ENCODE measurements at regions not wholly inside any gene's neighbourhood (a gene's known extent, or its start where the extent isn't known, plus 50 kb on each side); places are given as distances from the start of the nearest gene placed in this dataset.

- no peak for DNase-seq
Observed at GRCh38 chr2:234763002-234763873, 188.6 kb upstream of the SH3BP4 start.

- DNase-seq = no peak
Observed at GRCh38 chr2:234761910-234762309, 189.9 kb upstream of the SH3BP4 start.

- DNase-seq = no peak
Observed at GRCh38 chr2:234754126-234754525, 197.7 kb upstream of the SH3BP4 start.

GRCh38 chr2:234753701-234754100 is 198.1 kb upstream of the SH3BP4 start:
- DNase-seq = no peak

- no peak for DNase-seq
Observed at GRCh38 chr2:234752966-234753365, 198.9 kb upstream of the SH3BP4 start.

- DNase-seq = no peak
Observed at GRCh38 chr2:234751275-234751973, 200.4 kb upstream of the SH3BP4 start.

- no peak for DNase-seq
Observed at GRCh38 chr2:234747833-234748559, 203.8 kb upstream of the SH3BP4 start.

GRCh38 chr2:234747032-234747431 is 204.8 kb upstream of the SH3BP4 start:
- DNase-seq = no peak

GRCh38 chr2:234745347-234745746 is 206.5 kb upstream of the SH3BP4 start:
- DNase-seq = no peak

- no peak for DNase-seq
Observed at GRCh38 chr2:234741976-234742375, 209.8 kb upstream of the SH3BP4 start.

GRCh38 chr2:234739061-234739460 is 212.8 kb upstream of the SH3BP4 start:
- no peak for DNase-seq

- no peak for DNase-seq
Observed at GRCh38 chr2:234735829-234736228, 216.0 kb upstream of the SH3BP4 start.

GRCh38 chr2:234733795-234734600 is 217.8 kb upstream of the SH3BP4 start:
- no peak for DNase-seq

- DNase-seq = no peak
Observed at GRCh38 chr2:234733093-234733489, 218.7 kb upstream of the SH3BP4 start.

- DNase-seq = no peak
Observed at GRCh38 chr2:234732404-234733092, 219.3 kb upstream of the SH3BP4 start.

- DNase-seq = no peak
Observed at GRCh38 chr2:234731236-234731635, 220.6 kb upstream of the SH3BP4 start.

- no peak for DNase-seq
Observed at GRCh38 chr2:234730066-234730640, 221.7 kb upstream of the SH3BP4 start.

GRCh38 chr2:234725528-234726264 is 226.1 kb upstream of the SH3BP4 start:
- no peak for DNase-seq

GRCh38 chr2:234724850-234725249 is 227.0 kb upstream of the SH3BP4 start:
- DNase-seq = no peak

GRCh38 chr2:234723400-234723799 is 226.5 kb upstream of the ARL4C start:
- DNase-seq = no peak

GRCh38 chr2:234722176-234722575 is 225.3 kb upstream of the ARL4C start:
- no peak for DNase-seq

Measured in CD4-positive, alpha-beta T cell treated with Interleukin-4 for 4 hours (primary cell).